ENCODE measurements at regions not wholly inside any gene's neighbourhood (a gene's known extent, or its start where the extent isn't known, plus 50 kb on each side); places are given as distances from the start of the nearest gene placed in this dataset.

GRCh38 chr5:145111420-145111819 lies 723.7 kb downstream of the PRELID2 start:
- H3K27ac ChIP-seq (ENCODE audit: low read depth) = no peak overlapping the region
- TF ChIP-seq ETS1 (IDR thresholded peaks at IDR 0.05) (no peak), EZH2phosphoT487 (IDR thresholded peaks at IDR 0.05; ENCODE audit: unreplicated experiment) (no peak), EZH2 (IDR thresholded peaks at IDR 0.05; ENCODE audit: low read depth, unreplicated experiment) (no peak), REST (IDR thresholded peaks at IDR 0.05; ENCODE audit: unreplicated experiment) (no peak), POLR2AphosphoS5 (IDR thresholded peaks at IDR 0.05; ENCODE audit: low read depth) (no peak), NANOG (IDR thresholded peaks at IDR 0.05; ENCODE audit: borderline replicate concordance) (no peak), ZNF331 (CRISPR knock-in tag; IDR thresholded peaks at IDR 0.05; ENCODE audit: low read depth) (no peak), STAT1 (IDR thresholded peaks at IDR 0.05; ENCODE audit: unreplicated experiment) (no peak), ZNF114 (CRISPR knock-in tag; IDR thresholded peaks at IDR 0.05) (no peak), CREB1 (CRISPR knock-in tag; IDR thresholded peaks at IDR 0.05; ENCODE audit: low read depth) (no peak), ZNF462 (CRISPR knock-in tag; IDR thresholded peaks at IDR 0.05) (no peak), JUNB (IDR thresholded peaks at IDR 0.05; ENCODE audit: unreplicated experiment) (no peak), CTCF (conservative IDR thresholded peaks at IDR 0.05; ENCODE audit: low read depth in 2 of 2) (no peak)
- Mint-ChIP-seq H3K4me3 (no peak overlapping the region), H3K36me3 (ENCODE audit: low read depth) (no peaks in the 10 kb centered on the region), H3K27me3 (ENCODE audit: insufficient read depth, low read depth, poor library complexity) (peaks cover 5% of the 10 kb centered on the region), H3K27ac (no peak overlapping the region), H3K4me1 (peaks cover 16% of the 10 kb centered on the region), H3K9me3 (no peaks in the 10 kb centered on the region)
- no peak overlapping the region for H3K4me3 ChIP-seq
- H3K36me3 ChIP-seq (ENCODE audit: insufficient read depth) = no peaks in the 10 kb centered on the region
- H3K27me3 ChIP-seq (ENCODE audit: insufficient read depth) = no peaks in the 10 kb centered on the region
- H3K4me1 ChIP-seq (ENCODE audit: insufficient read depth) = peaks cover 8% of the 10 kb centered on the region; the same call in 1 of the 2 replicates
- H2AFZ ChIP-seq = no peak overlapping the region
- ATAC-seq (no peak), DNase-seq (ENCODE audit: low spot score) (no peak)
- H3K9me2 ChIP-seq (ENCODE audit: insufficient read depth) = peaks cover 25% of the 10 kb centered on the region; the same call in 1 of the 2 replicates
- no peaks in the 10 kb centered on the region for H3F3A ChIP-seq (replicated peaks; ENCODE audit: low read depth)
- no peak overlapping the region for H3K4me2 ChIP-seq
- H4K20me1 ChIP-seq (replicated peaks; ENCODE audit: insufficient read depth) = no peaks in the 10 kb centered on the region
- H3K79me2 ChIP-seq (replicated peaks; ENCODE audit: insufficient read depth) = no peaks in the 10 kb centered on the region

All from GM23338 (cell line).